GM21723 (cell line): ENCODE measurements at regions not wholly inside any gene's neighbourhood (a gene's known extent, or its start where the extent isn't known, plus 50 kb on each side); places are given as distances from the start of the nearest gene placed in this dataset.
"Not testable (repeated sequence)": the region's sequence is repeated elsewhere in the genome, so short reads cannot be mapped to it uniquely, and the experiment has no call there.

ENCODE experiments used
- ATAC-seq: cut with Tn5 transposase; IDR thresholded peaks from one replicate; pipeline ENCODE4 v1.9.1; 2021; ENCODE audit warnings: mild to moderate bottlenecking, moderate library complexity; ENCODE audit not compliant: unreplicated experiment

GRCh38 chr3:159748425-159748824, 240.2 kb upstream of the IL12A start:
- ATAC-seq: no peak

DNA sequence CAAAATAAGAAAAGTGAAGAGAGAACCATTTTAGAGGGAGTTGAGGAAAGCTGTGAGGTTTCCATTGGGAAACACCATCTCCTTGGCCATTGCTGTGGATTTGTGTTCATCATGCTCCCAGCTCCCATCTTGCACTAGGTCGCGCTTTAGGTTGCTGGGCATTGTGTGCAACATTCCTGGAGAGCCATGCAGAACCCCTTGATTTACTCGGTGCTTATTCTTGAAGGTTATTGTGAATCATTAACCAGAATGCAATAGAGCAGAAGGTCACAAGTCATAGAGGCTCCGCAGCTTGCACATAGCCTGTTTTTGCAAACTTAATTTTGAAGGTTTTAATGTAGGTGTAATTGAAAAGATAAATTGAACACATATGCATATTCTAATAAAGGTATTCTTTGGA, 239.2 kb upstream of the IL12A start:
- ATAC-seq: no peak

- ATAC-seq: no peak
Measured at GRCh38 chr3:159751146-159751545, 237.5 kb upstream of the IL12A start.

DNA sequence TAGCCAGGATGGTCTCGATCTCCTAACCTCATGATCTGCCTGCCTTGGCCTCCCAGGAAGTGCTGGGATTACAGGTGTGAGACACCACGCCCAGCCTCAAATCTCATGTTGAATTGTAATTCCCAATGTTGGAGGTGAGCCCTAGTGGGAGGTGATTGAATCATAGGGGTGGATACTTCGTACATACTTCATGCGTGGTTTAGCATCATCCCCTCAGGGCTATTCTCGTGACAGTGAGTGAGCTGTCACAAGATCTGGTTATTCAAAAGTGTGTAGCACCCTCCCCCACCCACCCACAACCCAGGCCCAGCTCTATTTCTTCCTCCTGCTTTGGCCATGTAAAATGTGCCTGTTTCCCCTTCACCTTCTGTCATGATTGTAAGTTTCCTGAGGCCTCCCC, 236.9 kb upstream of the IL12A start:
- no peak for ATAC-seq

GRCh38 chr3:159756279-159757207, 232.1 kb upstream of the IL12A start:
- ATAC-seq: not testable (repeated sequence)

- no peak for ATAC-seq
Measured at GRCh38 chr3:159757341-159758060, 231.1 kb upstream of the IL12A start.

GRCh38 chr3:159760046-159760445, 228.6 kb upstream of the IL12A start:
- no peak for ATAC-seq

DNA sequence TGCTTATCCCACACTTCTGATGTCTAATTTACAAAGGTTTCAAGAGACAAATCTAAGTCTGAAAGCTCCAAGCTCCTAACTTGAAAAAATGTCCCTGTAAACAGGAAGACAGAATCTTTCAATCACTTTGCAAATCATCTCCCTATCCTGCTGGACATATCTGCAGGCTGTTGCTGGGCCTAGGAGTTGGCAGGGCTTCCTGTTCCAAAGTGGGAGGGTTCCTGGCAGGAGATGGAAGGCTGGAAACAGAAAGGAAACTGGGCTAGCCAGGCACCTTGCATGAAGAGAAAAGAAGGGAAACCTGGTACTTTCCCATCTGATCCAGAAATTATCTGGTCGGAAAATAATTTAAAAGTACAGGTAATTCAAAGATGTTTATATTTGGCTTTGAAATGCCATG, 227.3 kb upstream of the IL12A start:
- ATAC-seq: no peak

- ATAC-seq: no peak
Measured at GRCh38 chr3:159761848-159762635, 226.6 kb upstream of the IL12A start.

DNA sequence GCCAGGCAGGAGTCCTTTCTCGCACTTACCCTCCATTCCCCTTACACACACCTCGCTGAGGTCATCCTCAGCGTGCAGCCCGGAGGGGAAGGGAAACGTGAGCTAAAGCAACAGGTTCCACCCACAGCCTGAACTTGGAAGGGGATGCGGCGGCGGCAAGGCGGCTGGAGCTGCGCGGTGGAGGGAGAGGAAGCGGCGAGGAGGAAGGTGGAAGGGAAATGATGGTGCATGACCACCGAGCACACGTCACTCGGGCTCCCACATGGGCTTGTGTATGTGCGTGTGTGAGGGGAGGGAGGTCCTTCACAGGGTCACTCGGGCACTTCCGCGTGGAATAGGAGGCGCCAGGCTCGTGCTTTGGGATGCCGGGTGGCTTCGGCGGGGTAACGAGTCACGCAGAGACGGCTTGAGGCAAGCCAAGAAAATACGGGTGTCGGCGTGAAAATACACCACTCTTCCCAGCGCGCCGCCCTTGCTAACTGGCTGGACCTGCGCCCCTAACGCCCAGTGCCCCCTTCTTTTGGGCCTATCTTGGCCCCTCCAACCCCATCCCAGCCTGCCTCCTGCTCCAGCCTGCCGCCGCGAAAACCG, 225.5 kb upstream of the IL12A start:
- peak; percentile 43 for ATAC-seq

DNA sequence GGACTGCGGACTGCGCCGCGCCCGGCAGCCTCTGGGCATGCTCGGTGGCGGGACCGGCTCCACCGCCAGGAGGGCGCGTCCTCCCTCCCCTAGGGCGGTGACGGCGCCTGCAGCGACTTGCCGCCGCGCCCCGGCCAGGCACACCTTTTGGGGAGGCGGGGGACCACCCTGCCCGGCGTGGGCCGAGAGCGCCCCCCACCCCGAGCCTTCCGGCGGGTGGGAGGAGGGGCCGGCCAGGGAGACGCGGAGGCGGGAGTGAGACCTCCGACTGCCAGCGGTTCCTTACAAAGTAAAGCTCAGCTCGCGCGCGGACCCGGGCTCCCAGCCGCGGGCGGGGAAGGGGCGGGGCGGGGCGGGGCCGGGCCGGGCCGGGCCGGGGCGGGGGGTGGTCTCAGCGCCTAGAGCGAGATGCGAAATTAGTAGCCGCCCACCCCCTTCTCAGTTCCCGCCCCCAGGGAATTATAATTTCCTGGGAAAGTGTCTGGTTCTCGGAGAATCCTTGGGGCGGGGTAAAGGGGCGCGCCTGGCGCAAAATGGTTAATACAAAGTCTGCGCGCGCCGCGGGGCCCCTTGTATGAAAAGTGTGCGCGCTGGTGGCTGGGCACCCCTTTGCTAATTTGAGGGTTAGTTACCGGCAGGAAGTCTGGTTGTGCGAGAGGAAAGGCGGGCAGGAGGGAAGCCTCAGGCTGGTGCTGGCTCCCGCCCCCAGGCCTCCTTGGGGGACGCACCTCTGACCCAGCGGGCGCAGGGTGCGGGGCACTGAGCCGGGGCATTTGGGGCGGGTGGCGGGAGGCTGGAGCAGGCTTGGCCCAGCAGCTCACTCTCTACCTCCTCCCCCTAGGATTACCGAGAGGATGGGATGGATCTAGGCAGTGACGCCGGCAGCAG, 224.8 kb upstream of the IL12A start:
- ATAC-seq: peak; percentile 79

DNA sequence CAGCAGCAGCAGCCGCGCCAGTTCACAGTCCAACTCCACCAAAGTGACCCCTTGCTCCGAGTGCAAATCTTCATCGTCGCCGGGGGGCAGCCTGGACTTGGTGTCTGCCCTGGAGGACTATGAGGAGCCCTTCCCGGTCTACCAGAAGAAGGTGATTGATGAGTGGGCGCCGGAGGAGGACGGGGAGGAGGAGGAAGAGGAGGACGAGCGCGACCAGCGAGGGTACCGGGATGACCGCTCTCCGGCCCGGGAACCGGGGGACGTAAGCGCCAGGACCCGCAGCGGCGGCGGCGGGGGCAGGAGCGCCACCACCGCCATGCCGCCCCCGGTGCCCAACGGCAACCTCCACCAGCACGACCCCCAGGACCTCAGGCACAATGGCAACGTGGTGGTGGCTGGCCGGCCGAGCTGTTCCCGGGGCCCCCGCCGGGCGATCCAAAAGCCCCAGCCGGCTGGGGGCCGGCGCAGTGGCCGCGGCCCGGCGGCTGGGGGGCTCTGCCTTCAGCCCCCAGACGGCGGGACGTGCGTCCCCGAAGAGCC, 224.1 kb upstream of the IL12A start:
- ATAC-seq: no peak

GRCh38 chr3:159765030-159765859, 223.4 kb upstream of the IL12A start:
- ATAC-seq: no peak

GRCh38 chr3:159765860-159766294, 222.8 kb upstream of the IL12A start:
- no peak for ATAC-seq

GRCh38 chr3:159766563-159767185, 222.0 kb upstream of the IL12A start:
- no peak for ATAC-seq

DNA sequence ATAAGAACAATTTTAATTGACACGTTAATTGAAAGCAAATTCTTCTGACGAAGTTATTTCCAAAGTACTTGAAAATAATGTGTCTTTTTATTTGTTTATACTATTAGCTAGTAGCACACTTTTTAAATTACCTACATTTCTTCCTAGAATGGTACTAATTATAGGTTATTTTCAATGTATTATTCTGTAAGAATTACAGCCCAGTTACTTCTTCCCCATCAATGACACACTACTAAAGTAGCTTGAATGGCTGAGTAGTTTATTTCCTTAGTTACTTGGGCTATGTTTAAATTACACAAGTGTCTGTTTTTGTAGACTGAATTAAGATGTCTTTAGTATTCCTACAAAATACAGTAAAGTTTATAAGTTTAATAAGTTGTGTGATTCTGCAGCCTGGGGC, 217.6 kb upstream of the IL12A start:
- no peak for ATAC-seq

DNA sequence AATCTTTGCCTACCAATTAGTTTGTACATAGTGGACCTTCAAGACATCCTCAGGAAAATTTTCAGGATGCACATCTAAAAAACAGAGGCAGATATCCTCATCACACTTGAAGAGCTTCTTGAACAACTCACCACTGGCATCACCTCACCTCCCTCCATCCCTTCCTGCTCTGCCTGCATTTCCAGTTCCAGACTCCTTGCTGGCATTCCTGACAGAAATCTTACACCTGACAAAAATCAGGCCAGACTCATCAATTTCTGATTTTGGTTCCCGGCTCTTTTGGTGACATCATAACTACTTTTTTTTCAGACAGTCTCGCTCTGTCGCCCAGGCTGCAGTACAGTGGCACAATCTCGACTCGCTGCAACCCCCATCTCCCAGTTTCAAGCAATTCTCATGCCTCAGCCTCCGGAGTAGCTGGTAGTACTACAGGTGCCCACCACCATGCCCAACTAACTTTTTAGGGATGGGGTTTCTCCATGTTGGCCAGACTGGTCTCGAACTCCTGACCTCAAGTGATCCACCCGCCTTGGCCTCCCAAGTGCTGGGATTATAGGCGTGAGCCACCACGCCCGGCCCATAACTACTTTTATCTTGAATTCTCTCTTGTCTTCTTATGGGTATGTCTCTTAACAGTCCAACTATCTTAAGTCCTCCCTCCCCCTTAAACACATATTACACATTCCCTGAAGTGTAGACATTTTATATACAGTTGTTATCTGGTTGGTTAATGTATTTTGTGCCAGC, 216.6 kb upstream of the IL12A start:
- no peak for ATAC-seq

- ATAC-seq: no peak
Measured at GRCh38 chr3:159773706-159774105, 214.9 kb upstream of the IL12A start.
